MM.1S (cell line): ENCODE measurements at regions not wholly inside any gene's neighbourhood (a gene's known extent, or its start where the extent isn't known, plus 50 kb on each side); places are given as distances from the start of the nearest gene placed in this dataset.

ENCODE experiments used
- DNase-seq: peaks from one replicate; pipeline ENCODE4 v3.0.0-alpha.2; 2015
- H2AFZ ChIP-seq: fragments of 300-600 bp; sonication (generic); 2 replicates; pipeline ENCODE4 v1.6.0; 2016; ENCODE audit warnings: antibody characterized with exemption, low read length
- H3F3A ChIP-seq: fragments of 300-600 bp; sonication (generic); 2 replicates; pipeline ENCODE4 v1.6.1; 2016; ENCODE audit warnings: mild to moderate bottlenecking, antibody characterized with exemption, low read length, moderate library complexity, mixed read lengths; ENCODE audit not compliant: insufficient read depth
- H3K27ac ChIP-seq: fragments of 300-600 bp; sonication (generic); 2 replicates; pipeline ENCODE4 v1.5.1; 2016; ENCODE audit warnings: mild to moderate bottlenecking, low read length
- H3K27me3 ChIP-seq: fragments of 300-600 bp; sonication (generic); replicated peaks from 2 replicates; pipeline ENCODE4 v1.6.0; 2016; ENCODE audit warnings: low read length; ENCODE audit not compliant: insufficient read depth
- H3K36me3 ChIP-seq: fragments of 300-600 bp; sonication (generic); replicated peaks from 2 replicates; pipeline ENCODE4 v1.6.1; 2016; ENCODE audit warnings: mild to moderate bottlenecking, low read length, mixed read lengths; ENCODE audit not compliant: insufficient read depth
- H3K4me1 ChIP-seq: fragments of 300-600 bp; sonication (generic); 2 replicates; pipeline ENCODE4 v1.6.1; 2016; ENCODE audit warnings: low read length, mixed read lengths
- H3K4me2 ChIP-seq: fragments of 300-600 bp; sonication (generic); 2 replicates; pipeline ENCODE4 v1.6.0; 2016; ENCODE audit warnings: low read depth, low read length
- H3K4me3 ChIP-seq: fragments of 300-600 bp; sonication (generic); 2 replicates; pipeline ENCODE4 v1.5.1; 2016; ENCODE audit warnings: low read length, mixed read lengths
- H3K79me2 ChIP-seq: fragments of 300-600 bp; sonication (generic); 2 replicates; pipeline ENCODE4 v1.6.1; 2016; ENCODE audit warnings: mixed run types, low read length, mixed read lengths
- H3K9ac ChIP-seq: fragments of 300-600 bp; sonication (generic); 2 replicates; pipeline ENCODE4 v1.6.1; 2016; ENCODE audit warnings: low read length, mixed read lengths
- H3K9me2 ChIP-seq: fragments of 300-600 bp; sonication (generic); replicated peaks from 2 replicates; pipeline ENCODE4 v1.6.1; 2016; ENCODE audit warnings: mild to moderate bottlenecking, low read length, mixed read lengths; ENCODE audit not compliant: insufficient read depth
- H3K9me3 ChIP-seq: fragments of 300-600 bp; sonication (generic); replicated peaks from 2 replicates; pipeline ENCODE4 v1.6.1; 2016; ENCODE audit warnings: mild to moderate bottlenecking, low read length, mixed read lengths; ENCODE audit not compliant: insufficient read depth
- H4K20me1 ChIP-seq: fragments of 300-600 bp; sonication (generic); 2 replicates; pipeline ENCODE4 v1.6.1; 2016; ENCODE audit warnings: mild to moderate bottlenecking, low read length, moderate library complexity, mixed read lengths; ENCODE audit not compliant: insufficient read depth
- CTCF ChIP-seq: fragments of 300-600 bp; sonication (generic); IDR thresholded peaks from 2 replicates; pipeline ENCODE4 v1.5.1; 2016; ENCODE audit warnings: antibody characterized with exemption, low read length, mixed read lengths
- EZH2 ChIP-seq: fragments of 300-600 bp; sonication (generic); optimal IDR thresholded peaks from 2 replicates; pipeline ENCODE3; 2017; ENCODE audit warnings: low read depth, mild to moderate bottlenecking, antibody characterized with exemption, low read length, mixed read lengths
- EZH2phosphoT487 ChIP-seq: fragments of 300-600 bp; sonication (generic); IDR thresholded peaks from 2 replicates; pipeline ENCODE4 v1.6.1; 2018; ENCODE audit warnings: antibody characterized with exemption, low read length

- Histone ChIP-seq H3K27ac (no peak overlapping the region), H3K36me3 (no peaks in the 10 kb centered on the region), H3K4me2 (no peak overlapping the region), H3F3A (0 out of 2 replicates have a peak, but pooled peaks cover 6% of the 10 kb centered on the region), H3K27me3 (no peaks in the 10 kb centered on the region), H3K9me2 (no peaks in the 10 kb centered on the region), H2AFZ (no peak overlapping the region), H3K4me3 (no peak overlapping the region), H3K79me2 (no peaks in the 10 kb centered on the region), H4K20me1 (no peaks in the 10 kb centered on the region), H3K9ac (no peak overlapping the region), H3K4me1 (peaks cover 23% of the 10 kb centered on the region), H3K9me3 (no peaks in the 10 kb centered on the region)
- DNase-seq: no peak
- no peak for TF ChIP-seq EZH2
- no peak for TF ChIP-seq CTCF
- no peak for TF ChIP-seq EZH2phosphoT487
Observed at GRCh38 chr3:182410051-182410450, 383.3 kb upstream of the ATP11B start.

GRCh38 chr3:182412066-182412465, 381.2 kb upstream of the ATP11B start:
- Histone ChIP-seq H3K27me3 (no peaks in the 10 kb centered on the region), H2AFZ (no peak overlapping the region), H3K79me2 (no peaks in the 10 kb centered on the region), H3K36me3 (no peaks in the 10 kb centered on the region), H3K9ac (no peak overlapping the region), H3K4me1 (peaks cover 23% of the 10 kb centered on the region), H3K9me2 (no peaks in the 10 kb centered on the region), H3K9me3 (no peaks in the 10 kb centered on the region), H3K4me2 (no peak overlapping the region), H3K27ac (no peak overlapping the region), H3F3A (0 out of 2 replicates have a peak, but pooled peaks cover 6% of the 10 kb centered on the region), H3K4me3 (no peak overlapping the region), H4K20me1 (no peaks in the 10 kb centered on the region)
- TF ChIP-seq CTCF (no peak), EZH2phosphoT487 (no peak), EZH2 (no peak)
- DNase-seq: no peak

- Histone ChIP-seq H3K4me1 (peaks cover 23% of the 10 kb centered on the region), H4K20me1 (no peaks in the 10 kb centered on the region), H3K9me2 (no peaks in the 10 kb centered on the region), H3K27ac (peak overlapping the region; percentile 19; the same call in 1 of the 2 replicates), H2AFZ (no peak overlapping the region), H3K27me3 (no peaks in the 10 kb centered on the region), H3K4me2 (peak overlapping the region; percentile 36), H3K9ac (0 out of 2 replicates have a peak overlapping the region, but pooled peaks have one; percentile 2), H3F3A (0 out of 2 replicates have a peak, but pooled peaks cover 6% of the 10 kb centered on the region), H3K9me3 (no peaks in the 10 kb centered on the region), H3K79me2 (no peaks in the 10 kb centered on the region), H3K36me3 (no peaks in the 10 kb centered on the region), H3K4me3 (peak overlapping the region; percentile 3; the same call in 1 of the 2 replicates)
- peak; percentile 48 for DNase-seq
- TF ChIP-seq EZH2phosphoT487: no peak
- no peak for TF ChIP-seq EZH2
- no peak for TF ChIP-seq CTCF
Observed at GRCh38 chr3:182413061-182413460, 380.2 kb upstream of the ATP11B start.
